Effector CD8-positive, alpha-beta T cell (primary cell): ENCODE measurements at regions not wholly inside any gene's neighbourhood (a gene's known extent, or its start where the extent isn't known, plus 50 kb on each side); places are given as distances from the start of the nearest gene placed in this dataset.
"Not testable (repeated sequence)": the region's sequence is repeated elsewhere in the genome, so short reads cannot be mapped to it uniquely, and the experiment has no call there.

Experiments used
- DNase-seq: peaks from one replicate; lab custom pipeline; 2025; lab: John Stamatoyannopoulos, UW

DNA sequence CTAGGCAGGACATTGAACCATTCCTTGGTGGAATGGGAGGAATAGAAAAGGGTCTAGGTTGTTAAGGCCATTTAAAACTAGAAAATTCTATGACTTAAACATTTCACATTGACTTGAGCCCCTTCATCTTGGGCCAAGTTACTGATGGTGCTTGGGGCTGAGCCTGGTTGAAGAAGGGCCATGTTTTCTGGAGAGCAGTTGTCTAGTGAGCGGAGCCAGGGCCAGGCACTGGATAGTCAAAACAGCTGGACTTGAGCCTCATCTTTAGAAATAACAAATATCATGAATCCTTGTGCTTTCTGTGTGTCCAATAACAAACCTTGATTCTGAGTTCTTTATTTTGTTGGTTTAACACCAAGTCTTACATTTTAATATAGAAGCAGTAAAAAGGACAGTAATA, 134.6 kb upstream of the TCF21 start:
- DNase-seq, result no peak

DNA sequence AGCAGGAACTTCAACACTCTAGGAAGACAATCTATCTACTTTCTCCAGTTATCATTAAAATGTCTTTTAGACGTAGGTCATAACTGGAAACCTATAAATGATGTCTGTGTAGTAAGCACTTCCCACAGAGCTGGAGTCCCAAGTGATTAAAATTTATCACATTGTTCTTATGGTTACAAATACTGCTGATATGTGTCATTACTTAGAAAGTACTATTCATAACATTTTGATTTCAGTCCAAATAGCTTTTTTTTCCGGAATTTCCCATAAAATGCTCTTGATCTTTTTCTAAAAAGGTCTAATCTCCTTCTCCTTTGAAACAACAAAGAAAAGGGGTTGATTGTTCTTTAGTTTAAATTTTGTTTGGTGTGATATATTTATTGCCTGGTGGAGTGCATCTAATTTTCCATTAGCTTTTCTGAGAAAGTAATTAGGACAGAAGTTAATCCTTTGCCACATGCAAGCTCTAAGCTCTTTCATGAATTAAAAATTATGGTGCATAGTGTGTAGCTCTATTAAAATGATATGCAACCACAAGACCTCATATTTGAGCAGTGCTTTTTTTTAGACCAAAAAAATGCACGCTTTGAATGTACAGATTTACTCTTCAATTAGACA, 132.7 kb upstream of the TCF21 start:
- DNase-seq, result no peak

DNA sequence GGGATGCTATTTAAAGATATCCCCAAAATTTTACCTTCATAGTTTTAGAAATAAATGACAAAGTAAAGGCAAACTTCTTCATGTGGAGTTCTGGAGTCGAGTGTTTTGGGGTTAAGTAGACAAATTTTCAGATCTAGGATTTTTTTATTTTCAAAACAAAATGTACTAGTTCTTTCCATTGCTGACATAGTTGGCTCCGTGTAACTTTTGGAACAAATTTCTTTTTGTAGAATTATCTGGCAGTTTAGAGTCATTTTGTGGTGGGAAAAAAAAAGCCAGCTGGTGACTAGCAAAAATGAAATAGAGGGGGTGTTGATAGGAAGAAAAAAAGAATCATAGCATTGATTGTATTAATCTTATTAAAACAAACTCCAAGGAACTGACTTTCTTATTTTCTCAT, 131.6 kb upstream of the TCF21 start:
- no peak for DNase-seq

DNA sequence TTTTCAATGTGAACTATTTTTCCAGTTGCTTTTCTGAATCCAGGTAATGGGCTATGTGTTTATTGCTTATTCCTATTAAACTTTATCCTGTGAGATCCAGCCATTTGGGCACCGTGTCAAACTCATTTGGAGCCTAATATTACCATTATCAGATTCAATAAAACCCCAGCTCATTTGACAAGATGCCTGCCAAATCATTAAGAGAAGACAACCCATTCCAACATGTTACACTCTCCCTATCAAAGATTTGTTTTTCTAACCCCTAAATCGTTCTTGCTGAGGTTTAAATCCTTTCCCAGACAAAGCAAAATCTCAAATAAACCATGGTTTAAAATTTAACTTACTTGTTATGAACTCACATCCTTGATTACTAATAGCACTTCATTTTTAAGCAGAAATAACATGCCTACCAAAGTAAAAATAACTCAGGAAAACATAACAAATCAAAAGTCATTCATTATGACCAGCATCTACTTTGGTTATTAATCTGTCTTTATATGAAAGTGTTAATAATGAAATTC, 130.0 kb upstream of the TCF21 start:
- DNase-seq, result no peak

DNA sequence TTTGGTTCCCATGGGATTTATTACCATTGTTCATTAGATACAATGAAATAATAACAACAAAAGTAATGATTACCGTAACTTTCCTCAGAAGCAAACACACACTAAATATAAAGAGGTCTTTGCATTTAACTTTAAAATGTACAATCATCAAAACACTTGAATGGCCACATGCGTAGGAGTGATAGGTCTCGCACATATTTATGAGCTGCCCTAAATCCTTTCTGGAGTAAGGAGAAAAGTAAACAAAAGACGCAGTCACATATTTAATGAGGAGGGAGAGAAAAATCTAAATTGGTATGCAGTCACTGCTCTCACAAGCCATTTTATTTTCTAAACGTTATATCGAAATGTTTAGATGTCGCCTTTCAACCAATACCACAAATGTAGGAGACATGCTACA, 129.4 kb upstream of the TCF21 start:
- DNase-seq, result no peak

DNA sequence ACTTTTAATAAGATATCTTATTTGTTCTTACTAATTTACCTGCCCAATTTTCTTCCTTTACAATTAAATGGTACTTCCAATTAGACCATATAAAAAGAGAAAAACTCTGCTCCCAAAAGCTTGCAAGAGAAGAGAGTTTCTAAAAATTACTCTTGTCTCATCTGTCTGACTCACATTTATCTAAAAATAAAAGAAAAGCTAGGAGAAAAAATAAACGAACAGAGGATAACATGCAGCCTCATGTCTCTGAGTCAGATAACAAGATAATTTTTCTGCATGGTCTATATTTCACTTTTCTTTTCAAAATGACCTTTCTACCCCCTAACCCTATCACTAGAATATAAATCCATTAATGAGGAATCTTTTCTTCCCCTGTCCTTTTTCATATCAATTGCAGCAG, 127.2 kb upstream of the TCF21 start:
- DNase-seq, result no peak

DNA sequence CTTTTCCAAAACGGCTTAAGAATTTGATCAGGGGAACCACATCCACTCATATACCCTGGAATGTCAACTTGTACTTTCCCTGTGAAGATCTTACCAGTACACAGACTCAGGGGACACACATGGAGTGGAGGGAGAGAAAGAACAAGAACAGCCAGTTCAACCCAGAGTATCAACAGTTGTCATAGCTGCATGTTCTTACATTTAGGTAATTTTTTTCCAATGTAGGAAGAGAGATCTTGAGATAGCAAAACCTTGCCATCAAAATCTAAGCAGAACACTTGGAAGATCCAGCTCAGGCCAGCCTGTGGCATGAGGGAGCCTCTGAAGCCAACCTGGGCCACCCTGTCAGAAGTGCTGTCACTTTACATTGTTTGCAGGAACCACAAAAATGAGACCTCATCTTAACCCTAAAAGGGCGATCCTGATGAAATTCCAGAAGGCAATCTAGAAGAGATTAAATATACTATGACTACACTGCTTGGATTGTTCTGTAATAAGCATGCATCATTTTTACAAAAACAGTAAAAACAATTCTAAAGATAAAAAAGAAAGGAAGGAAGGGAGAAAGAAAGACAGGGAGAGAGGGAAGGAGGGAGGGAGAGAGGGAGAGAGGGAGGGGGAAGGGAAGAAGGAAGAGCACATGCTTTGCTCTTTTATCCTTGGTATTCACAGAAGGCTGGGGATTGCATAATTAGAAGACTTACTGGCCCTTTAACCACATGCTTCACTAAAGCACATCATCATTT, 124.7 kb upstream of the TCF21 start:
- no peak for DNase-seq

DNA sequence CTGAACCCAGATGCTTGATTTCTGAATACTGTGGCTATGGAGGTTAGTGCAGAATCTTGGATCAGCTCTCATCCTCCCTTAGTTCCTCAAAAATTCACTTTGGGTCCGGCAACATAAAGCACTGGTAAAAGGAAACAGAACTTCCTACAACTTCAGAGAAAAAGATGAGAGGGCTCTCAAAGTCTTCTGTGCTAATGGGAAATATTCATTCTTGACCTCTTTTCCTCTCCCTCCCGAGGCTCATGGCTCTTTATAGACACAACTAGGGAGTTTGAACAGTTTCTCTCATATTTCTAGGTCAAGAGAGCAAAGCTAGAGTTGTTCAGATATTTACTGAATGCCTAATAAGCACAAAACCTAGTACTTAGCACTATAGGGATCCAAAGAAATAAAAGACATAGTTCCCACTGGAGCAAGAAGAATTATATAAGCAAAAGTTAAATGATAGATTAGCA, 124.1 kb upstream of the TCF21 start:
- no peak for DNase-seq

DNA sequence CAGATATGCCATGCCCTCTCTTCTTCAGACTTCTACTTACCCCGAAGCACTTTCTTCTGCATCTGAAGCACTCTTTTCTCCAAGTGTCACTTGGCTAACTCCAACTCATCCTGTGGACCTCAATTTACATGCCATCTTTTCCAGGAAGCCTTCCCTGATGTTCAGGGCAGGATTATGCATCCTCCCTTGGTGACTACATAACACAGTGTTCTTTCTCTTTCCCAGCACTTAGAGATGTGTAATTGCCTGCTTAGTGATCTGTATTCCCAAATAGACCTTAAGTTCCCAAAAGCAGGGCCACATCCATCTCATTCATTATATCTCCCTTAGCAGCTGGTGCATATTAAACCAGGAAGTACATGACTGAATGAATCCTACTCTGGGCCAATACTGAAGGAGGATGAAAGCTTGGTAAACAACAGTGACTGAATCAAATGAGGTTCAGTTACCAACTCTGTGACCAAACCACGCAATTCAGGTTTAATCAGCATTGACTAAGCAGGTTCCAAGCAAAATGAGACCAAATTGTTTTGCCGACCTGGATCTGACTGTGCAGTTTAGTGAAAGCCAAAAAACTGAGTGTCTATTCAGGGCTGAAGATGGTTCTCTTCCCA, 121.4 kb upstream of the TCF21 start:
- DNase-seq, result no peak

DNA sequence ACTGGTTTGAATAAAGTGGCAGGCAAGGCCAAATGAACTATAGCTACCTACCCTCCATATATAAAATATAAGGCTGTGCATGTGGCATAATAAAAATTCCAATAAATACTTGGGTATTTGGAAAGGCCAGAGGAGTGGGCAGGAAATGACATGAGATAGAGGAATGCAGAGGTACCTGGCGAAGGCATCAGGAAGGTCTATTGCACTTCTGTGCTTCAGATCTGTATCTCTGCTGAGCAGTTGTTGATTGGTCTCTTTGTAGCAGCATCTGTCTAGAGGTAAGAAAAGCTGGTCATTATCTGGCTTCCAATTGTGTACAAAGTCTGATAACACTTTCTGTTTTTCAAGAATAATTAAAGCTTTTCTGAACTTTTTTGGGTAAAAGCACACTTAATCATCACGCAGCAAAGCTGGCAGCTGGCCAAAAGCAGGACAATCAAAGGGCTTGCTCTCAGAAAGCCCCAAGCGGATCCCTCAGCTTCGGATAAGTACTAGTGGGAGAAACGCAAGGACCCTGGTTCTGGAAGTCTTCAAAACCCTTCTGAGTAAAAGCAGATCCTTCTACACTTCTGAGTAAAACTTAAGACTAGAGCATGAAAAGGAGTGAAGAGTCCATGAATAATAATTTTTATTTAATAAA, 120.1 kb upstream of the TCF21 start:
- DNase-seq, result no peak

DNA sequence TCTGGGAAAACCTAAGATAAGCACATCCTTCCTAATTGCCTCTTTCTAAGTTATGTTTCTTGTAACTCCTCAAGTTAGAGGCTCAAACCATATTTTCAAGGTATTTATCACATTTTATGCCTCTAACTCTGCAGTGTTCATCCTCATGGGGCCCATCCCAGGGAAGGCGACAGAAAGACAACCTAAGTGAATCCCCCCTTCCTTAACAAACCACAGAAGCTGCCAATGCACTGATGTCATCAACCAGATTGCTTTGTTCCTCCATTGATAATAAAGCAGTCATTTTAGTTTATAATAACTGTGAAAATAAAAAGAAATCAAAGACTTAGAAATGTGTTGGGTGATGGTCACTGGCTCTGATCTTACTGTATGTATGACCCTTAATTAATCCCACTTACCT, 119.5 kb upstream of the TCF21 start:
- no peak for DNase-seq

DNA sequence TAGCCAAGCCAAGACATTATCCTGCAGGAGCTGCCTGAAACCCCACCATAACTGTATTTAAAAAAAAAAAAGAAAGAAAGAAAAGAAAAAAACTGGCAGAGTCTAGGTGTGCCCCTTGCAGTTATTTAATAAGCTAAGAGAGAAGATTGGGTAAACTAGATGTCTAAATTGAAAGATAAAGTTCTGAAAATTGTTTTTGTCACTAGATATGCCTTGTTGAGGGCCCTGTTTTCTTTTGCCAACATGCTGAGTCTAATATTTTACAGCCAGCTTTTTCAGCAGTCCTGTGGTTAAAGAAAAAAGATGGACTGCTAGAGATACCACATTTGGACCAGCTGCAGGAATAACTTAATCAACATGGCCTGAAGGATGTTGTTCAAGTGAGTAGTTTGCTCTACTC, 116.3 kb upstream of the TCF21 start:
- DNase-seq, result no peak

DNA sequence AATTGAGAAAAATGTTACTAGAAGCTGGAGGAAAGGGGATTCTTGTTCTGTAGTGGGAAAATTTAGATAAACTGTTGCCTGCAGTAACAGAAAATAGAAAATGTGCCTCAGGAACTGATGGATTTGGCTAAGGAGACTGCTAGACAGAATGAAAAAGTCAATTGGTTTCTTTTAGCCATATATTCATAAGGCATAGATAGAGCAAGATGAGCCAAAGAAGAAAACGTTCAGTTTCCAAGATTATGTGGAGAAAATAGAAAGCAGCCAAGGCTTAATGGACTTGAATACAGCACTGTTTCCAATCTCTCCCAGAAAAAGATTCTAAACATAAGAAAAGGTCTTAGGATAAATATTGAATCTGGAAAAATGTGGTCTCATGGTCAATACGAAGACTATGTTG, 115.1 kb upstream of the TCF21 start:
- DNase-seq, result no peak

DNA sequence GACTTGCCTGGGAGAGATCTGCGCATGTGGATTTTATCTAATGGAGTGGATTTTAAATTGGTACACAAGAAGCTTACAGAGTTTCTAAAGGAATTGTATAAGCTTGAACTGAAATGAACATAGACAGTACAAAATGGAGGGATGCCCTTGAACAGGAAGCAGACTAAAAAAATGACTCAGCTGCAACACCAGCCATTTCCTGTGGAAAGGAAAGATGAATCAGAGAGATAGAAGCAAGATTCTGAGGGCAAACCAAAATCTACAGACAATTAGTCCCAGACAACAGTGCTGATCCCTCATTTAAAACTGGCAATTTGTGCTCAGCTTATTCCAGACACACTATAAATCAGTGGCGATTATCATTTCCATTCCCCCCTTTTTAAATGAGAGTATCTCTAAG, 114.6 kb upstream of the TCF21 start:
- DNase-seq, result no peak

DNA sequence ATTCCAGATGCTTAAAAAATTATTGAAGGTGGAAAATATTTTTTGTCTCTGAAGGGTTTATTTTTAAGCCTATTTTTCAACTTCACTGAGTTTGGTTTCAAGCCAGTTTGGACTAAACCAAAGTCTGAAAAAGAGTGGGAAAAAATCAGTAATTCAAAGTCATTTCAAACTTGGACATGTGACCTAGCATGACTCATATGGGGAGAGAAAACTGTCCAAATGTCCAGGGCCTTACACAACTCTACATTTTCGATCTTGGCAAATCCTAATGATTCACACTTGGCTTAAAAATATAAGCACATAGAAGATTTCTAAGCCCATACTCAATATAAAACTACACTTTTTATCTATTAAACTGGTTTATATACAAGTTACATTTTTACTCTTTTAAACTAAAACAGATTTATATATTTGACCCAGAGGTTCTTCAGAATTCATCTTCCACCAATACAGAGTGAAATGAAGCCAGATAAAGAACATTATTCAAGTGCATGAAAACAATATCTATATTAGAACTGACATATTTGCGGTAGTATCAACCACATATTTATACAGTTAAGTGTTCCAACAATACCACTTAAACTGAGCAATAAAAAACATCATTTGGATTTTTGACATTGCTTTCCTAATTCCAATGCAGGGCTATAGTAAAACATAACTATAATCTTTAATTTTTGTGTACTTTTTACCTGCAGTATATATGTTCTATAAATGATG, 110.3 kb upstream of the TCF21 start:
- no peak for DNase-seq

DNA sequence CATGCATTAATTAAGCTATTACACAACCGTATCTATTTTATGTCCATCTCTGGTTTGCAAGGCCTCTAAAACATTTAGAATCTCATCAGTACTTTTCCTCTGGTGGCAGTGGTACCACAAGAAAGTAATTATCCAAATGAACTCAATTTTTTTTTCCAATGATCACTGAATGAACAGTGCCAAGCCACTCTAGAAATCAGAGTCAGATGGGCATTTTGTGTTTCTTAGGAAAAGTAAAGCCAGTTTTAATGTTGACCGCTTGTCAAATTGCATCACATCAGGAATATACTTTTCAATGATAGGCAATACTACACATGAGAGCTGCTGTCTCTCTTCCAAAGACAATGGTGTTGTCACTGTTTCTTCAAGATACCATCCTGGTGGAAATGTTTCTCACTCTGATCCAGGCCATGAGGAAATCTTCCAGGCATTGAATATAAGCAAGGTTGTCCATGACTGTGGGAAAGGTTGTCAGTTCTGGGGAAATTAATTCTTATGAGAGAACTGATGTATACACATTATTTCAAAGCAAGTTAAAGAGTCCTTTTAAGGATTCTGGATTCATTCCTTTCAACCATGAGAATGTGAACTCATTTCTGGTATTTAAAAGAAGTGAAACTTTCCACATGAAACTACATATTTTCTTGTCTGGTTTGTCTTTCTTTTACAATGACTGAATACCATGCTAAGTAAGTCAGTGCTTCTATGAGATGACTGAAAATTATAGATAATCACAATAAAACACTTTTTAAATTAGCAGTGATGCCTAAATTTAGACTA, 108.8 kb upstream of the TCF21 start:
- DNase-seq, result no peak

DNA sequence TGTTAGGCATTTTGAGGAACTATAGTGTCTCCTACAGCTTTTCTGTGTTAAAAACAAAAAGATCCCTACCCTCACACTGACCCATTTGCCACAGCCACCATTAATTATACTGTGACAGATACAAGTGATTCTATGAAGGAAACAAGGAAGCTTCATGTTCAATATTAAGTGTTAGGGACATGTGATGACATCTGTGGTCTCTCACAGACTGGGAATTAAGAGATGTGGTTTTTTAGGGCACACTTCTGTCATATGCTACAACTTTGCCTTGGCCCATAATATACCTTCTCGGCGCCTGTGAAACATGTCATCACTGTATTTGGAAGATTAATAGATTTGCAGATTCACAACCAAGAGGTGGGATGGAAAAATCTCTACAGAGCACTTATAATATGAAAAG, 102.9 kb upstream of the TCF21 start:
- no peak for DNase-seq

DNA sequence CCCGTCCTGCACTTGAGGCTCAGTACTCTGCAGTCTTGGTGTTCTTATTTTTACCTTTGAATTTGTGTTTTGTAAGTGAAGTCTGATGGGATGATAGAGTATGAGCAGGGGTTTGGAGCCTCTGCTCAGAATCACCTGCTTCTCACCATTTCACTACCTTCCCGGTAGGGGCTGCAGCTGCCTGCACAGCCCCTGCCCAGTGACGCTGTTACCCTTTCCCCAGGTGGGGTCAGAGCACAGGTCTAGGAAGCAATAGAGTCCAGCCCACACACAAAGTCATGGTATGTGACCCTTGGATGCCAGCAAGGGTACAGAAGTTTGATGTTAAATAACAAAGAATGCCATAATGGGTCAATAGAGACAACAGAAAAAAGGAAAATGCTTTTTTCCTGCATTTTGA, 101.8 kb upstream of the TCF21 start:
- no peak for DNase-seq

DNA sequence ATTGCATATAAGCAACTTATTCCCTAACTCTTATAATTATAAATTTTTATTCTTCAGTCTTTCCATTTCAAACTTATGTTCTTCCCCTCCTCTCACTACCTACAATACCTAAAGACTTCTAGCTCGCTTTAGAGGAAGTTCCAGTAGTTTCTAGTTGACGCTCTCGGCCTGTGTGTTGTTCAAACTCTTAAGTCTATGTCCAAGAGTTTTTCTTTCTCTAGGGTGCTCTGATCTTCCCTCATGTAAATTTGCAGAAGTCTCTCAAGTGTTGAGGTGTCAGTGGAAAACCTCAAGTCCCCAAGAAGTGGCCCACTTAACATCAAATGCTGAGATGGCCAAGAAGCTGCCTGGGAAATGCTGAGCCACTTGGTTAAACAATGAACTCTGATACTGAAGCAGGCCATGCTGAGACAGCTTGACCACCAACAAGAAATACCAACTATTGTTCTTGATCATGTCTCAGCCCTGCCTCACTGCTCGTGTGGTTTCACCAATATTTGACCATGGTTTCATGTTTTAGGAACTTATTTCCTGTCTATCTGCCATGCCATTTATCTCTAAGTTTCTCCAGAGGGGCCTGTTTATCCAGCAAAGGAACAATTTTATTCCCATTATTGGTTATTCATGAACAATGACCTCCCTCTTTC, 100.9 kb upstream of the TCF21 start:
- DNase-seq, result no peak

DNA sequence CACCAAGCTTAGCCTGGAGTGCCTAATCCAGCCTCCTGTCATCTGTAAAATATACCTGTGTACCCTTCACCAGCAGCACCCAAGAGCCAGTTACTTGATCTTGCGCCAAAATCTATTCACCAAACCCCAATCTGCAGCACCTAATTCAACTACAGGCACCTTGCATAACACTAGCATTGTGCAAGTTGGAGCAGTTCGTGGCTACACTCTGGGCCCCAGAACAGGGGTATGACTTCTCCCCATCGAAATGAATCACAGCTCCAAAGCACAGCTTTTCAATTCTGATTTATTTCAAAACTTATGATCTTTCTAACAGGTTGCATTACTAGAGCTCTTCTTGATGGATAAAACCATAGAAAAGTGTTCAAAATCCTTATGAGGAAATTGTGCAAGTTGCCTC, 100.4 kb upstream of the TCF21 start:
- DNase-seq, result no peak

DNA sequence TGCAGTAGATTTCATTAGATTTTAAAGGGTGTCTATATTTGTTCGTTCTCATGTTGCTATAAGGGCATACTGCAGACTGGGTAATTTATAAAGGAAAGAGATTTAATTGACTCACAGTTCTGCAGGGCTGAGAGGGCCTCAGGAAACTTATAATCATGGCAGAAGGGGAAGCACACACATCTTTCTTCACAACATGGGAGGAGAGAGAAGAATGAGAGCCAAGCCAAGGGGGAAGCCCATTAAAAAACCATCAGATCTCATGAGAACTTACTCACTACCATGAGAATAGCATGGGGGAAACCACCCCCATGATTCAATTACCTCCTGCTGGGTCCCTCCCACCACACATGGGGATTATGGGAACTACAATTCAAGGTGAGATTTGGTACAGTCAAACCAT, 99.5 kb upstream of the TCF21 start:
- DNase-seq, result not testable (repeated sequence)
